ENCODE measurements at regions not wholly inside any gene's neighbourhood (a gene's known extent, or its start where the extent isn't known, plus 50 kb on each side); places are given as distances from the start of the nearest gene placed in this dataset.
"Not testable (repeated sequence)": the region's sequence is repeated elsewhere in the genome, so short reads cannot be mapped to it uniquely, and the experiment has no call there.

DNA sequence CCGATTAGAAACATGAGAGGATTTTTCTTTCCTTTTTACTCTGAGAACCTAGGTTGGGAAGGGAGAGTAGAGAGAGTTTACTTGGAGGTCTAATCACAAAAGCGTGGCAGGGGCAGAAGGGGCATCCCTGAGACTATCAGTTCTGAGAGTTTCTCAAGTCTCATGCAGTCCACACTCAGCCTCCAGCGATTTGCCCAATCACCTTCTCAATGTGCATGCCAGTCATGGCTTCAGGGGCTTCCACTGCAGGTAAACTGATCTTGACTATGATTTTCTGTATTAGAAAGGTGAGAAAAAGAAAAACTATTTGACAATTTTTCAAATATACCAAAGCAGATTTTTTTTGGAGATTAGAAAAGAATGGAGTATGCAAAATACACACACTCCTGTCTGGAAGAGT, 617.1 kb upstream of the ZFP42 start:
- DNase-seq (ENCODE audit: low read depth in 4 of 4, low spot score in 3 of 4) = no peak

DNA sequence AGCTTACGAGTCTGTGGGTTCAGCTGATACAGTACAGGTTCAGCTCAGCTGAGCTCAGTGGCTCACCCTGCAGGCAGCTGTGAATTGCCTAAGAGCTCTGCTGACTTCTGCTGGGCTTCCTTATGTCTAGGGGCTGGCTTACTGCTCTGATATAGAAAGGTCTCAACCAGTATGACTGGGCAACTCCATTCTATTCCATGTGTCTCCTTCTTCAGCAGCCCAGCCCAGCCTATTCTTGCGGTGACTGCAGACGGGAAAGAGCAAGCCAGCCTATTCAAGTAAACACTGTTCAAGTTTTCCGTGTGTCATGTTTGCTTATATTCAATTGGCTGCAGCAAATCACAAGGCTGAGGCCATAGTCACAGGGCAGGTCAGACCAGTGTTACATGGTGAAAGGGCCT, 615.4 kb upstream of the ZFP42 start:
- no peak for DNase-seq (ENCODE audit: low read depth in 4 of 4, low spot score in 3 of 4)

DNA sequence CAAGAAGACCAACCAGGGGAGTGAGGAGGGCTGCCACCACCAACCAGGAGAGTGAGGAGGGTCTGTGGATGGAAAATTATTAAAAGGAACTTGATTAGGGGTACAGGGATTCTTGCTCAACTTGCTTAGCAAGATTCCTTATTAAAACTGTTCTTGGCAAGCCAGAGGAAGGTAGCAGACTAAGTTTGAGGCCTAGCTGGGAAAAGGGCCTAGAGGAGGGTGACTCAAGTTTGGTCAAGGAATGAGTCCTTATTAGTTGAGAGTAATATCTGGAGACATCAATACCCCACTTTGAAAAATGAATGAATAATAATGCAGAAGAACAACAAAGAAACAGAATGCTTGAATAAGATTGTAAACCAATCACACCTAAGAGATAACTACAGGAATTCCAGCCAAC, 612.4 kb upstream of the ZFP42 start:
- DNase-seq (ENCODE audit: low read depth in 4 of 4, low spot score in 3 of 4) = no peak

- no peak for DNase-seq (ENCODE audit: low read depth in 4 of 4, low spot score in 3 of 4)
Observed at GRCh38 chr4:187387739-187388138, 607.8 kb upstream of the ZFP42 start.

DNA sequence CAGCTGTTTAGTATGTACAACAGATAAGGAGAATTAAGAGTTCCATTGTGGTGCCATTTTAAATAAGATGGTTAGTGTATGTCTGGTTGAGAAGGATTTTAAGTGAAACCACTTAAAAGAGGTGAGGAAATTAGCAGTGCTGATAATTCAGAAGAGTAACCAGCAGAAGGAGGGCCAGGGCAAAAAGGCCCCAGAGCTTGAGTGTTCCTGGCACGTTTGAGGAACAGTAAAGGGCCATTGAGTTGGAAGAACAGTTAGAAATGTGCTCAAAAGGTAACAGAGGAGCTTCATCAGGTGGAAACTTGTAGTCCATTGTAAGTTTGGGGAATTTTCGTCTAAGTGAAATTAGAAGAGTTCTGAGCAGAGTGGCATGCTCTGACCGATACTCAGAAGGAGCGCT, 606.2 kb upstream of the ZFP42 start:
- no peak for DNase-seq (ENCODE audit: low read depth in 4 of 4, low spot score in 3 of 4)

GRCh38 chr4:187390646-187391045, 604.9 kb upstream of the ZFP42 start:
- DNase-seq (ENCODE audit: low read depth in 4 of 4, low spot score in 3 of 4) = no peak

DNA sequence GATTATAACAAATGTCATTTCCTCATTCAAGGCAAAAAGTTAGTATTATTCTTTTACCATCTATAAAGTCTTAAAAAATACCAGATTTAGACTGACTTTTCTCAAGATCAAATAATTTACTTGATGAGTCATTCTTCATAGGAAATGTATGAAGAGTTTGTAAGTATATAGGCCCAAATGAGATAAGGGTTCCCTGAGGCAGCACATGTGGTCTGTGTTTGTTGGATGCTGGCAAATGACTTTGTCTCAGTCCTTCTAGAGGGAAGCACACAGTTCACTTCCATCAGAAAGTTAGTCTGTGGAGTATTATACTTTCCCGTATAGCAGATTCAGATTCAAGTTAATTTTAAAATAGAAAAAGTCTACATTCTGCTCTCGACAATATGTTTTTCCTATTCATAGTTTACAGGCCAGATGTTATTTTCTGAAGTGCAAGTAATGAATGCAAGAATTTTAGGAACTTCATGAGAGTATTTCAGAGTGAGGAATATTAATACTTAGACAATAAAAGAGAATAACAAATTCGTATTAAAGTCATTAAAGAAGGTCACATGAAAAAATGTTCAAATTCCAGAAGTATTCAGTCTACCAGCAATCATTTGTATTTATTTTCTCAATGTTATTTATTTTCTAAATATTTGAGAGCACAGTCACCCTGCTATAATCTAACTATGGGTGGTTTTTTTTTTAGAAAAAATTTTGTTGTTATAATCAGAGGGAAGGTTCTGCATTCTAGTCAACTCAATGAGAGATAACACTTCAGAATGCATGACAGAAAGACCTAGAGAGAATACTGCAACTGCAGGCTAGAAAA, 601.8 kb upstream of the ZFP42 start:
- no peak for DNase-seq (ENCODE audit: low read depth in 4 of 4, low spot score in 3 of 4)

- DNase-seq (ENCODE audit: low read depth in 4 of 4, low spot score in 3 of 4) = no peak
Observed at GRCh38 chr4:187396106-187396505, 599.5 kb upstream of the ZFP42 start.

DNA sequence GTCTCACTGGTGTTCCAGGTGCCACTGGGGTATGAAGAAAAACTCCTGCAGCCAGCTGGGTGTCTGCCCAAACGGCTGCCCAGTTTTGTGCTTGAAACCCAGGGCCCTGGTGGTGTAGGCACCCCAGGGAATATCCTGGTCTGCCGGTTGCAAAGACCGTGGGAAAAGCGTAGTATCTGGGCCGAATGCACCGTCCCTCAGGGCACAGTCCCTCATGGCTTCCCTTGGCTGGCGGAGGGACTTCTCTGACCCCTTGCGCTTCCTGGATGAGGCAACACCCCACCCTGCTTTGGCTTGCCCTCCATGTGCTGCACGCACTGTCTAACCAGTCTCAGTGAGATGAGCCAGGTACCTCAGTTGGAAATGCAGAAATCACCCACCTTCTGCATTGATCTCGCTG, 587.1 kb upstream of the ZFP42 start:
- DNase-seq (ENCODE audit: low read depth in 4 of 4, low spot score in 3 of 4) = not testable (repeated sequence)

DNA sequence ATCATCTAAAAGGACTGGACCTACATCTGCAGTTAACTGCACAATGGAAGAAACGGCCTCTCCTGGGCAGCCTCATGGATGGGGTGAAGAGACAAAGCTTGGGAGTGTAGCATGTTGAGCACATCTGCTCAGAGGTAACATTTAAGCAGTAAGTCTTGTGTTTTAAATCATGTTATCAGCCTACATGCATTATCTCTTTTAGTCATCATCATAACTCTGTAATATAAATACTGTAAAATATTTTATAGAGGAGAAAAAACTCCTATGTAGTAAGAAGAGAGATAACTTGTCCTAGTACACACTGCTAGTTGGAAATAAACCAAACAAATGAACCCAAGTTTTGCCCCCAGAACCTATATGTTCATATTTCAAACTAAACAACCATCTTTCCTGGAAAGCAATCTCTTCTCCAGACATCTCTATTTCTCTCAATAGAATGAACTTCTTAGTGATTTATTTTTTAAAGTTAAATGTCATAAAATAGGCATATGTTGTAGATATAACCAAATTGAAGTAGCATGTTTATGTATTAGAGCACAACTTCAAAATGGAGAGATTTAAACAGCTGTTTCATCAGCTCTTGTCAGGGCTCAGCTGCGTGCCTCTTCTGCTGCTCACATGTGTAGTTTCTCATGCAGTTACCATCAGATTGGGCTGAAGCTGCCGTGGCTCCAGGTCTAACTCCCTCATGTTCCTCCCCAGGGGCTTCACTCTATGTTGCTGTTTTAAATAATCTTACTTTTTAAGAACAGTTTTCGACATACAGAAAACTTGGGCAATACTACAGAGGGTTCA, 581.8 kb upstream of the ZFP42 start:
- no peak for DNase-seq (ENCODE audit: low read depth in 4 of 4, low spot score in 3 of 4)

DNA sequence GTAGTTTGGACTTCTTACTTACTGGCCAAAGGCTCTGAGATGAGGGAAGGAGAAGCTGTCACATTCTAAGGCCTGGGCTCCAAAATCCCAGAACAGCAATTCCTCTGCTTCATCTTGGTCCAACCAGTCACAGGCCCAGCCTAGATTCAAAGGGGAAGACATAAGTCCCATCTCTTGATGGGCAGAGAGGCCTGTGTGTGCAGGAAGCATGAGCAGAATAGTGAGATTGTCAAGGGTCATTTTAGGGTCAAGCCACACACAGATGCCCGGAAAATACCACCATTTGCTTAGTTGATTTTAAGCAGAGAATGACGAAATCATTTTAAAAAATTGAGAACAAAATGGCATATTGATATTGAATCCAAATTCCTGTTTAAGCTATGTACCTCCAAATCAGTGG, 580.9 kb upstream of the ZFP42 start:
- DNase-seq (ENCODE audit: low read depth in 4 of 4, low spot score in 3 of 4) = no peak

DNA sequence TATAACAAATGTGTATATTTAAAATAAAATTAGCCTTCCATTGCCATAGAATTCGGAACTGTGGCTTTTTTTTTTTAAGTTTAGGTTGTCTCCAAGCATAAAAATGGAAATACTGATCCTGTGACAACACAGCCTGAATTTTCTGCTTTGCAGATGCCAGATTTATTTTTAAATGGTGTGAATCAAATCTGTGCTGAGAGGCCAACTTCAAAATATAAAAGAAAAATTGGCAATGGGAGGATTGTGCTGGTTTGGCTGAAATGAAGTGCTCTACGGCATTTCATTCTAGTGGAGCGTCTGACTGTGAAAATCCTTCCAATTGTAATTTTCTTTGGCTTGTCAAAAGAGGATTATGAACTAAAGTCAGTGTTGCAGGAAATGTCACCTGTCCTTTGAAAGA, 580.3 kb upstream of the ZFP42 start:
- no peak for DNase-seq (ENCODE audit: low read depth in 4 of 4, low spot score in 3 of 4)

- DNase-seq (ENCODE audit: low read depth in 4 of 4, low spot score in 3 of 4) = no peak
Observed at GRCh38 chr4:187416216-187416615, 579.4 kb upstream of the ZFP42 start.

DNA sequence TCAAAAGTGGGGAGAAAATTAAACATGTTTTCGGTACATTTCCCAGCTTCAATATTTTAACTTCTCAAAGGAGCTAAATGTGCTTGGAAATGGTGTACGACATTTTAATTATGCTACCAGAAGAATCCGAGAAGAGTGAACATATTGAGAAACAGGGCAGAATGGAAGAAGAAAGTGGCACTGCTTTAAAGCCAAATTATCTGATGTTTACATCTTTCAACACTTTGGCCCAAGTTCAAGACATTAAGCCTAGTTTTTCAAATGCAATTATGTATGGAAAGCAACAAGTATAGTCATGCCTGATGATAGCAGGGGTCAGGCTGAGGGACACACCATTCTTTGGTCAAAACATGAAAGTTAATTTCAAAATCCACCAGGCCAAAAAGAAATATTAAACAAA, 577.9 kb upstream of the ZFP42 start:
- DNase-seq (ENCODE audit: low read depth in 4 of 4, low spot score in 3 of 4) = no peak

- DNase-seq (ENCODE audit: low read depth in 4 of 4, low spot score in 3 of 4) = no peak
Observed at GRCh38 chr4:187422655-187423054, 572.9 kb upstream of the ZFP42 start.

DNA sequence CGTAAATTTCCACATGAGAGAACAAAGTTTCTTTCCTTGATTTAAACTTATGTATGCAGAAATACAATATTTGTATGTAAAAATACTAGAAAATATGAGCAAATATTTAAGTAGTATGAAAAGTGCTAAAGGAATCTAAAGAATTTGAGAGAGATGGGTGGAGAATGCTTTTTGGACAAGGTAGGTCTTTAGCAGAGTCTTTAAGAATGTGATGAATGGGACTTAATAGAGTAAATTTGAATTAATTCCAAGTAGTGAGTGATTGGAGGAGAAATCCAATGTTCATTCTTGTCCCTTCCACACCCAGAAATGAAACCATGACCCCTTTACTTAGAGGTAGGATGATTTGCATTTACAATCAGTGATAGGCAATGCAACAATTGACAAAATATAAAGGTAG, 570.9 kb upstream of the ZFP42 start:
- DNase-seq (ENCODE audit: low read depth in 4 of 4, low spot score in 3 of 4) = no peak

GRCh38 chr4:187426511-187426910, 569.1 kb upstream of the ZFP42 start:
- no peak for DNase-seq (ENCODE audit: low read depth in 4 of 4, low spot score in 3 of 4)

DNA sequence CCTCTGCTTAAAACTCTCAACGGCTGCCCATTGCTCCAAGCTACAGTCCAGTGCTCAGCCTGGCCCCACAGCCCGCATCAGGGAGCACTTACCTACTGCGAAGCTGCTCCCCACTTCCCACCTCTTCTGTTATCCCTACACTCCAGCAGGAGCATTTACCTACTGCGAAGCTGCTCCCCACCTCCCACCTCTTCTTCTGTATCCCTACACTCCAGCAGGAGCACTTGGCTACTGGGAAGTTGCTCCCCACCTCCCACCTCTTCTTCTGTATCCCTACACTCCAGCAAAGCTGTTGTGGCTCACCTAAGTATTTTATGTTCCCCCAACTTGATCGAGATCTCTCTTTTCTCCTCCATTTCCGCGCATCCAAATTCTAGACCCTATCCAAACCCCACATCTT, 563.3 kb upstream of the ZFP42 start:
- no peak for DNase-seq (ENCODE audit: low read depth in 4 of 4, low spot score in 3 of 4)

- no peak for DNase-seq (ENCODE audit: low read depth in 4 of 4, low spot score in 3 of 4)
Observed at GRCh38 chr4:187433141-187433540, 562.4 kb upstream of the ZFP42 start.

DNA sequence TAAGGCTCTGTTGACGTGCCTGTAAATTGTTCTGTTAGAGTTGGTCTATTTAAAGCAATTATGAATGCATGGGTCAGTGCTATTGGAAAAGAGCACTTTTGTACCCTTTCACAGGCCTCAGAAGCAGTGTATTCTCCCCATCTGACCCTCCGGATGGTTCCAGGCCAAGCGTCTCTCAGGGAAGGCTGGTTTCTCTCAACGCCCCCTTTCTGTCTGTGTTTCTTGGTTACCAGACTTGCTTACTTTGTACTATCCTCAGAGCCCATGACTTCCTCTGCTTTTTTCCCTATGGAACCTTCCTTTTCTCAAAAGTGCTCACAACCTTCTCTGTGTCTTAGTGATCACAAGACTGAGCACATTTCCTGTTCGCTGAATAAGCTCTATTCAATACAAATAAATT, 559.3 kb upstream of the ZFP42 start:
- DNase-seq (ENCODE audit: low read depth in 4 of 4, low spot score in 3 of 4) = no peak

GRCh38 chr4:187444061-187444460, 551.5 kb upstream of the ZFP42 start:
- DNase-seq (ENCODE audit: low read depth in 4 of 4, low spot score in 3 of 4) = no peak

DNA sequence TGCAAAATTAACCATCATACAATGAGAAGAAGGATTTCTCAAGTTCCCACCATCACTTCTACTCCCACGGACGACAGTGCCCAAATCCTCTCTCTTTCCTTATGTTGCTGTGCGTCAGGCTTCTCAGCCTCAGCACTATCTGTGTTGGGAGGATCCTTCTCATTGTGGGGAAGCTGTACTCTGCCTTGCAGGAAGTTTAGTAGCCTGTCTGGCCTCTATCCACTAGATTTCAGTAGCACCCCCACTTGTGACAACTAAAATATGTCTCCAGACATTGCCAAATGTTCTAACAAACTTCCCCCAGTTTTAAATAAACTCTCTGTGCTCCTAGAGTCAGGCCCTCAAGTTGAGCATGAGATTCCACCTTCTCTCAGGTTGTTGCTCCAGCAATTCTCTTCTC, 545.9 kb upstream of the ZFP42 start:
- no peak for DNase-seq (ENCODE audit: low read depth in 4 of 4, low spot score in 3 of 4)
